ENCODE measurements at regions not wholly inside any gene's neighbourhood (a gene's known extent, or its start where the extent isn't known, plus 50 kb on each side); places are given as distances from the start of the nearest gene placed in this dataset.

- no peak for TF ChIP-seq ATF3 (IDR thresholded peaks at IDR 0.05)
- no peak for TF ChIP-seq ELF1 (IDR thresholded peaks at IDR 0.05; ENCODE audit: borderline replicate concordance, low read depth)
- TF ChIP-seq POLR2AphosphoS5 (IDR thresholded peaks at IDR 0.05; ENCODE audit: low read depth, low read length): no peak
- TF ChIP-seq JUND (IDR thresholded peaks at IDR 0.05): no peak
Measured at GRCh38 chrY:19354857-19355173, 389.7 kb downstream of the KDM5D start (continued).

- Histone ChIP-seq H3K9me3 (ENCODE audit: control insufficient read depth in 1 of 2, insufficient read depth in 1 of 2, low read depth in 1 of 2, low read length in 2 of 2) (no peaks in the 10 kb centered on the region), H3K36me3 (ENCODE audit: control insufficient read depth in 1 of 2, insufficient read depth in 2 of 2, low read length in 2 of 2) (no peaks in the 10 kb centered on the region), H3K4me2 (ENCODE audit: low read length) (no peak overlapping the region), H3K4me3 (replicated peaks in 1 of 2; ENCODE audit: low read depth in 1 of 2, low read length in 2 of 2) (no peak overlapping the region), H3K9ac (ENCODE audit: low read length) (no peak overlapping the region), H4K20me1 (ENCODE audit: insufficient read depth) (no peaks in the 10 kb centered on the region), H3K79me2 (ENCODE audit: insufficient read depth, low read length) (no peaks in the 10 kb centered on the region), H3K27me3 (ENCODE audit: insufficient read depth, low read length) (no peaks in the 10 kb centered on the region), H3K27ac (ENCODE audit: low read depth, low read length) (no peak overlapping the region), H2AFZ (ENCODE audit: low read depth, low read length, poor library complexity, severe bottlenecking) (no peak overlapping the region), H3K4me1 (ENCODE audit: control insufficient read depth in 1 of 2, insufficient read depth in 2 of 2, low read length in 2 of 2) (no peaks in the 10 kb centered on the region), H3K9me2 (ENCODE audit: insufficient read depth) (no peaks in the 10 kb centered on the region)
- TF ChIP-seq ELF1 (IDR thresholded peaks at IDR 0.05; ENCODE audit: borderline replicate concordance, low read depth): no peak
- no peak for TF ChIP-seq CEBPB (IDR thresholded peaks at IDR 0.05; ENCODE audit: low read depth)
- TF ChIP-seq SP1 (IDR thresholded peaks at IDR 0.05; ENCODE audit: low read depth): no peak
- TF ChIP-seq MAX (IDR thresholded peaks at IDR 0.05): no peak
- no peak for TF ChIP-seq EZH2 (IDR thresholded peaks at IDR 0.05)
- TF ChIP-seq POLR2AphosphoS5 (IDR thresholded peaks at IDR 0.05; ENCODE audit: low read depth, low read length): no peak
- TF ChIP-seq EGR1 (IDR thresholded peaks at IDR 0.05; ENCODE audit: low read depth): no peak
- TF ChIP-seq CBX3 (IDR thresholded peaks at IDR 0.05; ENCODE audit: low read depth): no peak
- no peak for TF ChIP-seq ZNF274 (IDR thresholded peaks at IDR 0.05; ENCODE audit: low read depth, low read length)
- no peak for TF ChIP-seq REST (IDR thresholded peaks at IDR 0.05; ENCODE audit: low read depth)
- no peak for TF ChIP-seq ATF3 (IDR thresholded peaks at IDR 0.05)
- no peak for TF ChIP-seq SIN3A (IDR thresholded peaks at IDR 0.05; ENCODE audit: low read depth)
- BruUV-seq (replicated peaks): no TSS peak
- ATAC-seq (no peak), DNase-seq (ENCODE audit: low read depth, low spot score) (no peak)
- ChIA-PET POLR2A (no interaction called here), RAD21 (ENCODE audit: low non-redundant PET in 1 of 2, low total read pairs in 2 of 2, uncharacterized antibody in 2 of 2, unreplicated experiment in 2 of 2) (no interaction called here), CTCF (no interaction called here)
- intact Hi-C loops (cut with micrococcal nuclease): no loop called here
Measured at GRCh38 chrY:19354061-19354856, 390.3 kb downstream of the KDM5D start.
